H7 (cell line): ENCODE measurements at regions not wholly inside any gene's neighbourhood (a gene's known extent, or its start where the extent isn't known, plus 50 kb on each side); places are given as distances from the start of the nearest gene placed in this dataset.
"Not testable (repeated sequence)": the region's sequence is repeated elsewhere in the genome, so short reads cannot be mapped to it uniquely, and the experiment has no call there.

ENCODE experiments used
- DNase-seq: peaks from one replicate; pipeline ENCODE4 v3.0.0; 2012
- H3K27me3 ChIP-seq: 2 replicates; pipeline ENCODE4 v1.6.0; 2011; ENCODE audit warnings: mild to moderate bottlenecking, low read length; ENCODE audit not compliant: control insufficient read depth, insufficient read depth
- H3K36me3 ChIP-seq: replicated peaks from 2 replicates; pipeline ENCODE4 v1.5.1; 2011; ENCODE audit warnings: low read length; ENCODE audit not compliant: control insufficient read depth, insufficient read depth
- H3K4me3 ChIP-seq: 2 replicates; pipeline ENCODE4 v1.5.1; 2011; ENCODE audit warnings: low read depth, mild to moderate bottlenecking, control low read depth, low read length, moderate library complexity; ENCODE audit not compliant: insufficient read depth

- Histone ChIP-seq H3K27me3 (no peaks in the 10 kb centered on the region), H3K36me3 (no peaks in the 10 kb centered on the region), H3K4me3 (no peak overlapping the region)
- no peak for DNase-seq
Measured at GRCh38 chr1:102531036-102531435, 534.3 kb upstream of the OLFM3 start.

- H3K27me3 ChIP-seq: no peaks in the 10 kb centered on the region
- DNase-seq: no peak
- no peaks in the 10 kb centered on the region for H3K36me3 ChIP-seq
- H3K4me3 ChIP-seq: no peak overlapping the region
Measured at GRCh38 chr1:102529446-102529845, 532.7 kb upstream of the OLFM3 start.

DNA sequence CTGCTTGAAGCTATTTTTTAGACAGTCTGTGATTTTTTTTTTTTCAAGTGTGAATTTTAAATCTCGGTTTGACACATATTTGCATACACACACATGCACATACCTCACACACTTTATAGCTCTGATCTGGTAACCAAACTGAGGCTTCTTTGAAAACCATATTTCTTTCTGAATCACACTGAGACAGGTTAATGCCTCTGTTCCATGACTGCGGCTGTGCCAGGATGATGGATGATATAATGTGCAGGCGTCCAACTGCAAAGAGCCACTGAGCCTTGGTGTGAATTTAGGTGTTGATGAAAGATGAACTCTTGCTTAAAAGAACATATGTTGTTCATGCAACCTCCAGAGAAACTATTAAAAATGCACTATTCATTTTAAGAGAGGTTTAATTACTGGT, 504.0 kb upstream of the OLFM3 start:
- no peak for DNase-seq
- H3K4me3 ChIP-seq: no peak overlapping the region
- no peaks in the 10 kb centered on the region for H3K36me3 ChIP-seq
- no peaks in the 10 kb centered on the region for H3K27me3 ChIP-seq

GRCh38 chr1:102498929-102499328, 502.2 kb upstream of the OLFM3 start:
- Histone ChIP-seq H3K36me3 (no peaks in the 10 kb centered on the region), H3K4me3 (no peak overlapping the region), H3K27me3 (no peaks in the 10 kb centered on the region)
- DNase-seq: no peak

DNA sequence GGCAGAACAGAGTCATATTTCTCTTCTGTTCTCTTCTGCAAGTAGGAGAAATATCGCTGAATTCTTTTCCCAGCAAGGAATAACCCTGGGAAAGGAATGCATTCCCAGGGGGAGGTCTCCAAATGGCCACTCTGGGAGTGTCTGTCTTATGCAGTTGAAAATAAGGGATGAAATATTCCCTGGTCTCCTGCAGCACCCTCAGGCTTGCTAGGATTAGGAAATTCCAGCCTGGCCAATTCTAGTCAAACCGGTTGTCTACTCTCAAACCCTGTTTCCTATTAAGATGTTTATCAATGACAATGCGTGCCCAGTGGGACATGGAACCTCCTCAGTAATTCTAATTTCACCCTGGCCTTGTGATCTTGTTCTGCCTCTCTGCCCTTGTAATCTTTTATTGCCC, 501.1 kb upstream of the OLFM3 start:
- H3K36me3 ChIP-seq, H3K27me3 ChIP-seq, H3K4me3 ChIP-seq, DNase-seq: not testable (repeated sequence)

DNA sequence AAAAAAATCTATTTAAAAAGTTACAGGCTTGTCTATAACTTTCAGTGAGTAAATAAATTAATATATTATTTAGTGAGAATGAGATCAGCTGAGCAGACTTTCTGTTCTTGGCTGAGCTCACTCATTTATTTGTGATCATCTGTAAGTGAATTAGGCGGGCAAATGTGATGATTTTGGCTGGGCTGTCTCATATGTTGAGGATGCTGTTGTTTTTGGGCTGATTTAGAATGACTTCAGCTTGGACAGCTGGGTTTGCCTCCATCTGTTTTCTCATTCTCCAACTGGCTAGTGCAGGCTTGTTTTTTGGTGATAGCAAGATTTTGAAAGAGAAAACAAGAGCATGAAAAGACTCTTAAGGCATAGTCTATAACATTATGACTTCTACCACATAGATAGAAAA, 475.8 kb upstream of the OLFM3 start:
- Histone ChIP-seq H3K4me3 (no peak overlapping the region), H3K36me3 (no peaks in the 10 kb centered on the region), H3K27me3 (no peaks in the 10 kb centered on the region)
- no peak for DNase-seq

- Histone ChIP-seq H3K27me3 (no peaks in the 10 kb centered on the region), H3K4me3 (no peak overlapping the region), H3K36me3 (no peaks in the 10 kb centered on the region)
- no peak for DNase-seq
Measured at GRCh38 chr1:102470767-102471166, 474.0 kb upstream of the OLFM3 start.

DNA sequence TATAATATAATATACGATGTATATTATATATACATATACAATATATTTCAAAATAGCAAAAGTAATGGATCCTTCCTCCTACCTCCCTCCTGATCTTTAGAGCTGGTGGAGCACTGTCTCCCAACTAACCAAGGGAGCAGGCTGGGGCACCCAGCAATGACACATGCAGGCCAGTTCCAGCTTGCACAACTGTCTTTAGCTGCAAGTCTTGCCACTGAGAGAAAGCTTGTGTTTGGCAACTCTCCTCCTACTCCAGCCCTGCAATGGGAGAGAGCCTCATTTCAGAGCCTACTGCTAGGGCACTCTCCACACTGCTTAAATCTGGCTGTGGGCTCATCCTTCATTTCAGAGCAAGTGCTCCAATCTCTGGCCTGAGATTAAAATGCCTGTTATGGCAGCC, 469.8 kb upstream of the OLFM3 start:
- no peaks in the 10 kb centered on the region for H3K27me3 ChIP-seq
- no peaks in the 10 kb centered on the region for H3K36me3 ChIP-seq
- DNase-seq: no peak
- no peak overlapping the region for H3K4me3 ChIP-seq

DNA sequence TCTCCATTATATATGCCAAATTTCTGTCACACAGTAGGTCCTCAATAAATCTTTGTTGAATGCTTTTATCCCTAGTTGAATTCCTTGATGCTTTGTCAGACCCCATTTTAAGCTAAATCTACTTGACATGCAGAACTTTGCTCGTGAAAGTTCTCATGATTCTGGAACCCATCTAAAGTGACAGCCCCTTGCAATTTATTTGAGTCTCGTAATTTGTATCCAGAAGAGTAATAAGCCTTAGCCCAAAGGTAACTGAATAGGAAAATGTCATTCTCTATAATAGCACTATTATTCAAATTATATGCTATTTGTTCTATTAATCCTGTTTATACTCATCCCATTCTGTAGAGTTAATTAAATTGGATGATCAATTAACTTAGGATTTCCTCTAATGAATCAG, 466.6 kb upstream of the OLFM3 start:
- no peak overlapping the region for H3K4me3 ChIP-seq
- DNase-seq: no peak
- H3K36me3 ChIP-seq: no peaks in the 10 kb centered on the region

GRCh38 chr1:102442317-102442716, 445.6 kb upstream of the OLFM3 start:
- not testable (repeated sequence) for H3K27me3 ChIP-seq, H3K4me3 ChIP-seq, DNase-seq

More for the DNA sequence above, 466.6 kb upstream of the OLFM3 start:
- H3K27me3 ChIP-seq: no peaks in the 10 kb centered on the region

DNA sequence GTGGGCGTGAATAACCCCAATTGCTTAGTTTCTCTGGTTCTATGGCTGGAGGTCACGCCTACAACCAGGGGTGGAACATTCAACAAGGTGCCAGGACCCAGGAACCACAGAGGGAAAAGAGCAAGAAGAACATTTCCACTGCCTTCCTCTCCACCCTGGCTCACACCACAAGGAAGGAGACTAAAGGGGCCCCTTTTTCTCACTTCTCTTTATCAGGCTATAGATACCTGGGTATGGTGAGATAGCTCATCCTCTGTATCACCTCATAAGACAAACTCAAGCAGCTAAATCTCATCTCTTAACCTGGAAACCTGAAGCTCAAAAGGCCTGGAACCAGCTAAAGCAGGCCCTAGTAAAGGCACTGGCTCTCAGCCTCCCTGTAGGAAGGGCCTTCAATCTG, 438.8 kb upstream of the OLFM3 start:
- H3K4me3 ChIP-seq: no peak overlapping the region
- H3K27me3 ChIP-seq: no peaks in the 10 kb centered on the region; the same call in 1 of the 2 replicates
- no peak for DNase-seq
- no peaks in the 10 kb centered on the region for H3K36me3 ChIP-seq

More at GRCh38 chr1:102442317-102442716, 445.6 kb upstream of the OLFM3 start:
- not testable (repeated sequence) for H3K36me3 ChIP-seq

DNA sequence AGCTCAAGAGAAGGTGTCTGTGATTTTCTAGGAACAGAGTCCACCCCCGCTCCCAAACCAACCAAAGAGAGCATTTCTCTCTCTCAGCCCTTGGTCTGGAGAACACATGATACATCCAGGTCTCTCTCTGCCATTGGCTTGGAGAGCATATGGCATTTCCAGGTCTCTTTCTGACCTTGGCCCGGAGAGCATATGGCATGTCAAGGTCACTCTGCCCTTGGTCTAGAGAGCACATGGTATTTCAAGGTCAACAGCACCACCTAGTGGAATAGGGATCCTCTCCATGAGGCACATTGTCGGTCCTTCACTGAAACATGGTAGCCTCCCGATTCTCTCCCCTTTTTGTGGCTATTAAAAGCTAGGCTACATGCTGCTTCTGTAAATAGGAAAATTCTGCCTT, 437.7 kb upstream of the OLFM3 start:
- peak; percentile 7 for DNase-seq
- Histone ChIP-seq H3K27me3 (no peaks in the 10 kb centered on the region; the same call in 1 of the 2 replicates), H3K4me3 (no peak overlapping the region), H3K36me3 (no peaks in the 10 kb centered on the region)

GRCh38 chr1:102431253-102431652, 434.5 kb upstream of the OLFM3 start:
- Histone ChIP-seq H3K27me3 (no peaks in the 10 kb centered on the region; the same call in 1 of the 2 replicates), H3K36me3 (no peaks in the 10 kb centered on the region), H3K4me3 (no peak overlapping the region)
- no peak for DNase-seq

DNA sequence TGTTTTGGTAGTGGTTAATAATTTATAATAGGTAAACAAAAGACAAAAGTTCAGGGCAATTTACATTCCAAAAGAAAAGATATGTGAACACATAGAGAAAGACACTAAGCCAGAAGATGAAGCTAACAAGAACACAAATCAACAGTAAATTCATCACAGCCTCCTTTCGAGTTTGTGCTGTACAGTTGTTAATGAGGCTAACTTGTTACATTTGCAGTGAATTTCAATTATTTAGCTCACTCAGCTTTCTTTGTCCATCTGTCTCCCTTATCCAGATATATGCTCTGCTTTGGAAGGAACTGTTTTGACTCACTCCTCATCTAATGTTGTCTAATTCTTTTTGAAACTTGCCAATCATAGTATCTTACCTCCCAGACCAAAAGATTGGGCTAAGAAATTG, 423.3 kb upstream of the OLFM3 start:
- H3K36me3 ChIP-seq: no peaks in the 10 kb centered on the region
- no peak overlapping the region for H3K4me3 ChIP-seq
- no peaks in the 10 kb centered on the region for H3K27me3 ChIP-seq
- no peak for DNase-seq
